ENCODE measurements at regions not wholly inside any gene's neighbourhood (a gene's known extent, or its start where the extent isn't known, plus 50 kb on each side); places are given as distances from the start of the nearest gene placed in this dataset.

- H3K79me1 ChIP-seq (ENCODE audit: low read depth in 1 of 2, low read length in 2 of 2): no peaks in the 10 kb centered on the region
- no peak overlapping the region for H3K23ac ChIP-seq (ENCODE audit: low read depth, low read length)
- dilution Hi-C loops (cut with HindIII; ENCODE audit: low sequenced_read_pairs, unreplicated experiment) (no loop called here), intact Hi-C loops (cut with micrococcal nuclease) (no loop called here), in situ Hi-C loops (cut with MboI; ENCODE audit: low sequenced_read_pairs) (no loop called here)
- H2BK5ac ChIP-seq (ENCODE audit: low read depth, low read length, poor library complexity, severe bottlenecking): no peak overlapping the region
- ATAC-seq (ENCODE audit: low read depth) (no peak), DNase-seq (no peak)
- H3K27me3 ChIP-seq (ENCODE audit: control insufficient read depth, insufficient read depth, low read length): no peaks in the 10 kb centered on the region
- POLR2A ChIA-PET (ENCODE audit: unreplicated experiment): no interaction called here
- H3K18ac ChIP-seq (ENCODE audit: low read depth, low read length): no peak overlapping the region
- H4K8ac ChIP-seq (ENCODE audit: low read depth in 2 of 2, low read length in 2 of 2): no peak overlapping the region
- H3K9me3 ChIP-seq (ENCODE audit: control insufficient read depth, insufficient read depth, low read length): no peaks in the 10 kb centered on the region; the same call in 1 of the 2 replicates
- H2BK120ac ChIP-seq (ENCODE audit: low read depth, low read length): no peak overlapping the region
- no peak overlapping the region for H2BK20ac ChIP-seq (ENCODE audit: low read depth, low read length)
- no peak overlapping the region for H4K91ac ChIP-seq (ENCODE audit: insufficient read depth, low read depth, low read length)
- no peaks in the 10 kb centered on the region for H4K20me1 ChIP-seq (ENCODE audit: insufficient read depth, low read length)
- no peak for TF ChIP-seq BHLHE40 (IDR thresholded peaks at IDR 0.05; ENCODE audit: low read depth, low read length)
- TF ChIP-seq MAFK (IDR thresholded peaks at IDR 0.05; ENCODE audit: low read depth, low read length): no peak
- TF ChIP-seq MAZ (IDR thresholded peaks at IDR 0.05; ENCODE audit: borderline replicate concordance, low read depth, low read length): no peak
- TF ChIP-seq FOS (IDR thresholded peaks at IDR 0.05; ENCODE audit: low read depth, low read length): no peak
- TF ChIP-seq USF2 (IDR thresholded peaks at IDR 0.05; ENCODE audit: low read depth, low read length): no peak
- TF ChIP-seq POLR2A (IDR thresholded peaks at IDR 0.05; ENCODE audit: low read depth, low read length): no peak
- TF ChIP-seq NFE2L2 (IDR thresholded peaks at IDR 0.05; ENCODE audit: low read depth, low read length): no peak
- no peak for TF ChIP-seq MXI1 (IDR thresholded peaks at IDR 0.05; ENCODE audit: borderline replicate concordance, low read depth, low read length)
- TF ChIP-seq CHD1 (IDR thresholded peaks at IDR 0.05; ENCODE audit: low read depth, low read length): no peak
- TF ChIP-seq SMC3 (IDR thresholded peaks at IDR 0.05; ENCODE audit: low read depth, low read length): no peak
- TF ChIP-seq RAD21 (IDR thresholded peaks at IDR 0.05; ENCODE audit: low read length): no peak
- H3K4ac ChIP-seq (ENCODE audit: low read depth, low read length): peak overlapping the region; percentile 35; the same call in 1 of the 2 replicates
- H3K4me2 ChIP-seq (ENCODE audit: low read depth, low read length): no peak overlapping the region
- H3K56ac ChIP-seq (ENCODE audit: extremely low read depth, insufficient read depth, low read length): no peak overlapping the region
- H2AFZ ChIP-seq (replicated peaks; ENCODE audit: low read length, poor library complexity): no peak overlapping the region
- BruUV-seq (replicated peaks): no TSS peak
- peaks cover 6% of the 10 kb centered on the region for H3K4me1 ChIP-seq (ENCODE audit: control insufficient read depth, insufficient read depth, low read length)
- 0 out of 3 replicates have a peak overlapping the region, but pooled peaks have one; percentile 80 for H2BK15ac ChIP-seq (ENCODE audit: low read depth, low read length)
- CTCF ChIA-PET: interaction anchor here (2.0 kb wide), 1 partner anchor 20 kb away, joined by 7 read pairs; no protein-coding TSS in a partner anchor
- peak overlapping the region; percentile 39; the same call in 1 of the 2 replicates for H2AK5ac ChIP-seq (ENCODE audit: low read depth, low read length)
- no peak overlapping the region for H3K27ac ChIP-seq (ENCODE audit: insufficient read depth, low read length)
- peak overlapping the region; percentile 48; the same call in 1 of the 2 replicates for H3K14ac ChIP-seq (replicated peaks; ENCODE audit: low read depth, low read length)
- H3K36me3 ChIP-seq (ENCODE audit: control insufficient read depth, insufficient read depth, low read length): no peaks in the 10 kb centered on the region
- no peak overlapping the region for H4K5ac ChIP-seq (ENCODE audit: low read depth, low read length)
- peaks cover 5% of the 10 kb centered on the region for H3K9me1 ChIP-seq (ENCODE audit: insufficient read depth, low read length)
- no peak overlapping the region for H2AK9ac ChIP-seq (replicated peaks; ENCODE audit: low read depth, low read length, poor library complexity)
- no peak overlapping the region for H3K4me3 ChIP-seq (ENCODE audit: insufficient read depth, low read depth, low read length)
- H3K9ac ChIP-seq (ENCODE audit: low read depth, low read length): no peak overlapping the region
Measured at GRCh38 chr4:186812592-186812991, 88.9 kb upstream of the FAT1 start.
